ENCODE measurements at regions not wholly inside any gene's neighbourhood (a gene's known extent, or its start where the extent isn't known, plus 50 kb on each side); places are given as distances from the start of the nearest gene placed in this dataset.

DNA sequence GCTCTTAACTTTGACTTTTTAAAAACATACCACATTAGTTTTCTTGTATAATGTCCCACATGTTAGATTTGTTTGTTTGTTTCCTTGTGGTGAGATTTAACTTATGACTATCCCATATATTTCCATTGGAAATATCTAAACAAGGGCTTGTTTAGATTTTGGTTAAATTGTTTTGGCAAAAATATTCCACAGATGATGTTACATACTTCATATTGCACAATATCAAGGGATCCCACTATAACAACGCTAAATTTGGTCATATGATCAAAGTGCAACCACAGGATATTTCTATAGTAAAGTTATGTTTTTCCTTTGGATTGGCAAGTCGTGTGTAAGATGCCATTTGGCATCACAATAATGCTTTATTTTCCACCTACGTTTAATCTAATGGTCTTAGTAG, 396.7 kb downstream of the TGFB2 start:
- intact Hi-C loops (cut with DNase I; ENCODE audit: low total_unique reads) = no loop called here
- Histone ChIP-seq H3K9me3 (no peaks in the 10 kb centered on the region), H3K4me1 (no peaks in the 10 kb centered on the region), H3K4me3 (no peak overlapping the region), H3K27me3 (no peaks in the 10 kb centered on the region), H3K36me3 (no peaks in the 10 kb centered on the region), H3K27ac (no peak overlapping the region)
- no peak for DNase-seq
- TF ChIP-seq, protein P1, sequence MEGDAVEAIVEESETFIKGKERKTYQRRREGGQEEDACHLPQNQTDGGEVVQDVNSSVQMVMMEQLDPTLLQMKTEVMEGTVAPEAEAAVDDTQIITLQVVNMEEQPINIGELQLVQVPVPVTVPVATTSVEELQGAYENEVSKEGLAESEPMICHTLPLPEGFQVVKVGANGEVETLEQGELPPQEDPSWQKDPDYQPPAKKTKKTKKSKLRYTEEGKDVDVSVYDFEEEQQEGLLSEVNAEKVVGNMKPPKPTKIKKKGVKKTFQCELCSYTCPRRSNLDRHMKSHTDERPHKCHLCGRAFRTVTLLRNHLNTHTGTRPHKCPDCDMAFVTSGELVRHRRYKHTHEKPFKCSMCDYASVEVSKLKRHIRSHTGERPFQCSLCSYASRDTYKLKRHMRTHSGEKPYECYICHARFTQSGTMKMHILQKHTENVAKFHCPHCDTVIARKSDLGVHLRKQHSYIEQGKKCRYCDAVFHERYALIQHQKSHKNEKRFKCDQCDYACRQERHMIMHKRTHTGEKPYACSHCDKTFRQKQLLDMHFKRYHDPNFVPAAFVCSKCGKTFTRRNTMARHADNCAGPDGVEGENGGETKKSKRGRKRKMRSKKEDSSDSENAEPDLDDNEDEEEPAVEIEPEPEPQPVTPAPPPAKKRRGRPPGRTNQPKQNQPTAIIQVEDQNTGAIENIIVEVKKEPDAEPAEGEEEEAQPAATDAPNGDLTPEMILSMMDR (IDR thresholded peaks at IDR 0.05) = no peak
- TF ChIP-seq POLR2A (IDR thresholded peaks at IDR 0.05) = no peak

DNA sequence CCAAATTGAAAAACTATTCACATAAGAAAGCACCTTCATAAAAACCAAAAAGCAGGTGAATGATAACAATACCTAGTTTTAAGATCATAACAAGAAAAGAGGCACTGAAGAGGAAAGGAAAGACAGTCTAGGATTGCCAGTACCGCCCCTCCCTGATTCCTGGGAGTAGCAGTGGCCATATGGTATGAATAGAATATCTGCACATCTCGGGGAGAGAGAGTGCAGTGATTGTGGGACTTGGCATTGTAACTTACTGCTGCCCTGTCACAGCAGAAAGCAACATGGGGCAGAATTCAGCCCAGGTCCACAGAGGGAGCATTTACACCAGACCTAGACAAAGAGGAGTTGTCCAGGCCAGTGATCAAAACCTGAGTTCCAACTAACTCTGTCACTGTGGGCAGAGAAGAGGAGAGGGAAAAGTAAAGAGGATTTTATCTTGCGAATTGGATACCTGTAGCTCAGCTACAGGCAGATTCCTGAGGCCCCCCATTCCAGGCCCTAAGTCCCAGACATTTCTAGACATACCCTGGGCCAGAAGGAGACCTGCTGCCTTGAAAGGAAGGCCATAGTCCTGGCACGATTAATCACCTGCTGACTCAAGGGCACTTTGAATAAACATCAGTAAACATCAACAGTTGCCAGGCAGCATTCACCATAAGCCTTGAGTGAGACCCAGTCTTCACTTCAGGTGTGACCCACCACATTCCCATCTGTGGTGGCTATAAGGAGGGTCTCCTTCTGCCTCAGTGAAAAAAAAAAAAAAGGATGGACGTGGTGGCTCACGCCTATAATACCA, 397.5 kb downstream of the TGFB2 start:
- DNase-seq = no peak
- TF ChIP-seq POLR2A (IDR thresholded peaks at IDR 0.05) = no peak
- TF ChIP-seq, protein P1 (IDR thresholded peaks at IDR 0.05) = no peak
- Histone ChIP-seq H3K9me3 (no peaks in the 10 kb centered on the region), H3K4me3 (no peak overlapping the region), H3K27me3 (no peaks in the 10 kb centered on the region), H3K36me3 (no peaks in the 10 kb centered on the region), H3K4me1 (no peaks in the 10 kb centered on the region), H3K27ac (no peak overlapping the region)
- intact Hi-C loops (cut with DNase I; ENCODE audit: low total_unique reads) = no loop called here

DNA sequence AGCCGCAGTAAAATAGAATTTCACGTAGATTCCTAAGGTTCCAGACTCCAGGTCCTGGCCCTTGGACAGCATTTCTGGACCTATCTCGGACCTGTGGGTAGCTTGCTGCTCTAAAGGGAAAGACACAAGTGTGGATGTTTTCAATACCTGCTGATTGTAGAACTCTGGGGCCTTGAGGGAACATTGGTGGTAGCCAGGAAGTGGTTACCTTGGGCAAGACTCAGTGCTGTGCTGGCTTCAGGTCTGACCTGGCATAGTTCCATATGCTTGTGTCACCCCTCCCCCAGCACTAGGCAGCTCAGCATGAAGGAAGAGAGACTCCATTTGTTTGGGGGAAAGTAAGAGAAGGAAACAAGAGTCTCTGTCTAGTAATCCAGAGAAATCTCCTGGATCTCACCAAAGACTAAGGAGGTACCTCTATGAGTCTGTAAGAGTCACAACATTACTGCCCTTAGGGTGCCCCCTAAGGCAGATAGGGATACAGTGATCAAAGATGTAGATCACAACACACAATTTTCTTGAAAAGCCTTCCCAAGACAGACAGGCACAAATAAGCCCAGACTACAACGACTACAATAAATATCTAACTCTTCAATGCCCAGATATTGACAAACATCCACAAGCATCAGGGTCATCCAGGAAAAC, 398.8 kb downstream of the TGFB2 start:
- Histone ChIP-seq H3K36me3 (no peaks in the 10 kb centered on the region), H3K27ac (no peak overlapping the region), H3K4me3 (no peak overlapping the region), H3K27me3 (no peaks in the 10 kb centered on the region), H3K4me1 (no peaks in the 10 kb centered on the region), H3K9me3 (no peaks in the 10 kb centered on the region)
- no peak for TF ChIP-seq POLR2A (IDR thresholded peaks at IDR 0.05)
- TF ChIP-seq, protein P1 (IDR thresholded peaks at IDR 0.05) = no peak
- intact Hi-C loops (cut with DNase I; ENCODE audit: low total_unique reads) = no loop called here
- no peak for DNase-seq

DNA sequence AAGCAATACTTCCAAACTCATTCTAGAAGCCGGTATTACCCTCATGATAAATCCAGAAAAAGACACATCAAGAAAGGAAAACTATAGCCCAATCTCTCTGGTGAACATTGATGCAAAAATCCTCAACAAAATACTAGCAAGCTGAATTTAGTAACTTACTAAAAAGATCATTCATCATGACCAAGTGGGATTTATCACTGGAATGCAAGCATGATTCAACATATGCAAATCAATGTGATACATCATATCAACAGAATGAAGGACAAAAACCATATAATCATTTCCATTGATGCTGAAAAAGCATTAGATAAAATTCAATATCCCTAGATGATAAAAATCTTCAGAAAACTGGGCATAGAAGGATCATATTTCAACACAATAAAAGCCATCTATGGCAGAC, 402.9 kb downstream of the TGFB2 start:
- Histone ChIP-seq H3K27me3 (no peaks in the 10 kb centered on the region), H3K9me3 (no peaks in the 10 kb centered on the region), H3K36me3 (no peaks in the 10 kb centered on the region), H3K4me1 (no peaks in the 10 kb centered on the region), H3K4me3 (no peak overlapping the region), H3K27ac (no peak overlapping the region)
- TF ChIP-seq POLR2A (IDR thresholded peaks at IDR 0.05) = no peak
- TF ChIP-seq, protein P1 (IDR thresholded peaks at IDR 0.05) = no peak
- intact Hi-C loops (cut with DNase I; ENCODE audit: low total_unique reads) = no loop called here
- no peak for DNase-seq

DNA sequence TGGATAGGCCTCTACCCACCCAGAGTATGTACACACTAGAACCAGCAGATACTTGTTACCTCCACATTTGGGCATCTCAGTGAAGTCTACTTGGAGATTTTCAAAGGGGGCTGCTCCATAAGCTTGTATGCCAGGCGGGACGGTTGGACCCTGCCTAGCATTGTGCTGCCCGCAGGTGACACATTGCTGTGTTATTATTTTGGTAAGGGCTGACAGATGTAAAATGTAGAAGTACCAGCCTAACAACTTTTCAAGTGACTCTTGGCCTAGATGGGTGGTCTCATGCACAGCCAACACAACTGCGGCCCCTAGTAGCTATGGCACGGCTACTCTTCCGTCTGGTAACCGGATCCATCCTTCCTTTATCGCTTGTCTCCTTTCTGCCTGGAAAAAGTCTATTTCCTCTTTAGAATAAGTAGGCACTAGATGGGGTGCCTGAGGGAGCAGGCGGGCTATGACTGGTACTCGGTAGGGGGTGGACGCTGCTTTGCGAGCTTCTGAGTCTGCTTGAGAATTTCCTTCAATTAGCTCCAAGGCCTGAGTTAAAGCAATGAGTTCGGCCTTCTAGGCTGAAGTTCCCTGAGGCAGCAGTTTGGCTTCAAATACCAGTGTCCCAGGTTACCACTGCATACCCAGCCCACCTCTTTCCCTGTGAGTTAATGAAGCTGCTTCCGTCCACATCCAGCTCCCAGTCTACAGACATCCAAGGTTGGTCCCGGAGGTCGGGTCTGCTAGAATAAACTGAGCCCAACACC, 405.3 kb downstream of the TGFB2 start:
- H3K27me3 ChIP-seq = no peaks in the 10 kb centered on the region
- TF ChIP-seq, protein P1 (IDR thresholded peaks at IDR 0.05) = no peak
- TF ChIP-seq POLR2A (IDR thresholded peaks at IDR 0.05) = no peak
- H3K36me3 ChIP-seq = no peaks in the 10 kb centered on the region
- H3K9me3 ChIP-seq = no peaks in the 10 kb centered on the region
- intact Hi-C loops (cut with DNase I; ENCODE audit: low total_unique reads) = no loop called here
- H3K4me3 ChIP-seq = no peak overlapping the region
- H3K27ac ChIP-seq = no peak overlapping the region
- DNase-seq = no peak
- H3K4me1 ChIP-seq = no peaks in the 10 kb centered on the region

Measured in uterus (tissue), 3 donors.